Activated T-helper 2 cell treated with anti-CD3 and anti-CD28 coated beads, Interferon-gamma antibody, Interleukin-2, Interleukin-4, amounts not matched to agents 10 μg/mL and 5 μg/mL and 100 μg/mL, durations not matched to agents 14 hours and 24 hours and 36 hours (primary cell): ENCODE measurements at regions not wholly inside any gene's neighbourhood (a gene's known extent, or its start where the extent isn't known, plus 50 kb on each side); places are given as distances from the start of the nearest gene placed in this dataset.

Source experiments
- DNase-seq: peaks from one replicate; pipeline ENCODE4 v3.0.0; 2021; ENCODE audit warnings: low spot score
- H3K27ac Mint-ChIP-seq: one replicate; pipeline ENCODE4 v1.8.0; 2021; ENCODE audit warnings: mixed read lengths
- H3K27me3 Mint-ChIP-seq: one replicate; pipeline ENCODE4 v1.8.0; 2021; ENCODE audit warnings: low read depth, mixed read lengths
- H3K36me3 Mint-ChIP-seq: one replicate; pipeline ENCODE4 v1.8.0; 2021; ENCODE audit warnings: low read depth, mixed read lengths
- H3K4me1 Mint-ChIP-seq: one replicate; pipeline ENCODE4 v1.8.0; 2021; ENCODE audit warnings: low read depth, mixed read lengths
- H3K4me3 Mint-ChIP-seq: one replicate; pipeline ENCODE4 v1.8.0; 2021; ENCODE audit warnings: low read depth, mild to moderate bottlenecking, moderate library complexity, mixed read lengths
- H3K9me3 Mint-ChIP-seq: one replicate; pipeline ENCODE4 v1.8.0; 2021; ENCODE audit warnings: mixed read lengths
- intact Hi-C: fragments of 100-400 bp; cut with micrococcal nuclease; formaldehyde crosslinking; loops from one replicate; pipeline ENCODE4 v1.15.1; 2023

GRCh38 chr1:164473544-164473943 is 85.4 kb upstream of the PBX1 start:
- Mint-ChIP-seq H3K27ac (no peak overlapping the region), H3K9me3 (peaks cover 12% of the 10 kb centered on the region), H3K4me1 (no peaks in the 10 kb centered on the region), H3K27me3 (no peaks in the 10 kb centered on the region), H3K36me3 (no peaks in the 10 kb centered on the region), H3K4me3 (no peak overlapping the region)
- DNase-seq = no peak
- intact Hi-C loops = no loop called here

GRCh38 chr1:164475834-164476233 is 83.2 kb upstream of the PBX1 start:
- no peak overlapping the region for H3K4me3 Mint-ChIP-seq
- DNase-seq = no peak
- H3K9me3 Mint-ChIP-seq = peaks cover 8% of the 10 kb centered on the region
- H3K36me3 Mint-ChIP-seq = no peaks in the 10 kb centered on the region
- H3K27ac Mint-ChIP-seq = no peak overlapping the region
- intact Hi-C loops = no loop called here
- no peaks in the 10 kb centered on the region for H3K4me1 Mint-ChIP-seq
- H3K27me3 Mint-ChIP-seq = no peaks in the 10 kb centered on the region

- H3K27me3 Mint-ChIP-seq = no peaks in the 10 kb centered on the region
- no peaks in the 10 kb centered on the region for H3K4me1 Mint-ChIP-seq
- H3K9me3 Mint-ChIP-seq = peaks cover 4% of the 10 kb centered on the region
- DNase-seq = no peak
- intact Hi-C loops = no loop called here
- no peak overlapping the region for H3K4me3 Mint-ChIP-seq
- H3K27ac Mint-ChIP-seq = no peak overlapping the region
- H3K36me3 Mint-ChIP-seq = no peaks in the 10 kb centered on the region
These were observed 81.6 kb upstream of the PBX1 start for GRCh38 chr1:164477343-164477742.

GRCh38 chr1:164479242-164479641 is 79.7 kb upstream of the PBX1 start:
- H3K4me3 Mint-ChIP-seq = no peak overlapping the region
- H3K36me3 Mint-ChIP-seq = no peaks in the 10 kb centered on the region
- H3K27me3 Mint-ChIP-seq = no peaks in the 10 kb centered on the region
- peaks cover 4% of the 10 kb centered on the region for H3K9me3 Mint-ChIP-seq
- no peak overlapping the region for H3K27ac Mint-ChIP-seq
- no peak for DNase-seq
- intact Hi-C loops = no loop called here
- H3K4me1 Mint-ChIP-seq = no peaks in the 10 kb centered on the region

- Mint-ChIP-seq H3K4me3 (no peak overlapping the region), H3K9me3 (no peaks in the 10 kb centered on the region), H3K27ac (no peak overlapping the region), H3K4me1 (no peaks in the 10 kb centered on the region), H3K27me3 (no peaks in the 10 kb centered on the region), H3K36me3 (no peaks in the 10 kb centered on the region)
- no peak for DNase-seq
- intact Hi-C loops = no loop called here
These were observed 78.6 kb upstream of the PBX1 start for GRCh38 chr1:164480285-164480907.

GRCh38 chr1:164495905-164496304 is 63.1 kb upstream of the PBX1 start:
- Mint-ChIP-seq H3K4me1 (no peaks in the 10 kb centered on the region), H3K9me3 (peaks cover 22% of the 10 kb centered on the region), H3K27me3 (no peaks in the 10 kb centered on the region), H3K4me3 (no peak overlapping the region), H3K36me3 (no peaks in the 10 kb centered on the region), H3K27ac (no peak overlapping the region)
- intact Hi-C loops = no loop called here
- DNase-seq = no peak

- Mint-ChIP-seq H3K4me1 (no peaks in the 10 kb centered on the region), H3K4me3 (no peak overlapping the region), H3K36me3 (no peaks in the 10 kb centered on the region), H3K27me3 (no peaks in the 10 kb centered on the region), H3K9me3 (peaks cover 19% of the 10 kb centered on the region), H3K27ac (no peak overlapping the region)
- intact Hi-C loops = no loop called here
- DNase-seq = no peak
These were observed 60.2 kb upstream of the PBX1 start for GRCh38 chr1:164498792-164499191.

- no peaks in the 10 kb centered on the region for H3K27me3 Mint-ChIP-seq
- H3K36me3 Mint-ChIP-seq = no peaks in the 10 kb centered on the region
- H3K9me3 Mint-ChIP-seq = peaks cover 9% of the 10 kb centered on the region
- no peak for DNase-seq
- no peak overlapping the region for H3K4me3 Mint-ChIP-seq
- no peak overlapping the region for H3K27ac Mint-ChIP-seq
- H3K4me1 Mint-ChIP-seq = no peaks in the 10 kb centered on the region
- intact Hi-C loops = no loop called here
These were observed 54.2 kb upstream of the PBX1 start for GRCh38 chr1:164504749-164505148.
